ENCODE measurements at regions not wholly inside any gene's neighbourhood (a gene's known extent, or its start where the extent isn't known, plus 50 kb on each side); places are given as distances from the start of the nearest gene placed in this dataset.

- TF ChIP-seq NONO (IDR thresholded peaks at IDR 0.05) (no peak), NONO (CRISPR knock-in tag; conservative IDR thresholded peaks at IDR 0.05) (0 out of 2 replicates have a peak, but pooled peaks have one; percentile 20), ZNF280D (CRISPR knock-in tag; IDR thresholded peaks at IDR 0.05) (peak; percentile 89), ZC3H13 (CRISPR knock-in tag; IDR thresholded peaks at IDR 0.05) (no peak), ISL2 (CRISPR knock-in tag; IDR thresholded peaks at IDR 0.05) (peak; percentile 96), GPN1 (CRISPR knock-in tag; IDR thresholded peaks at IDR 0.05; ENCODE audit: borderline replicate concordance) (no peak), MTERF4 (CRISPR knock-in tag; IDR thresholded peaks at IDR 0.05) (0 out of 2 replicates have a peak, but pooled peaks have one; percentile 31), SRF (IDR thresholded peaks at IDR 0.05; ENCODE audit: low read depth, low read length) (no peak), SAP130 (CRISPR knock-in tag; IDR thresholded peaks at IDR 0.05; ENCODE audit: low read depth) (peak; percentile 74), ZGPAT (CRISPR knock-in tag; IDR thresholded peaks at IDR 0.05) (peak; percentile 92), HNF4G (IDR thresholded peaks at IDR 0.05; ENCODE audit: borderline replicate concordance, low read depth, low read length) (peak; percentile 86; the same call in 1 of the 2 replicates), HNF4G (CRISPR knock-in tag; IDR thresholded peaks at IDR 0.05; ENCODE audit: borderline replicate concordance, low read depth) (peak; percentile 91; the same call in 1 of the 2 replicates), ZFP91 (CRISPR knock-in tag; IDR thresholded peaks at IDR 0.05; ENCODE audit: borderline replicate concordance) (peak; percentile 37; the same call in 1 of the 2 replicates), MIXL1 (CRISPR knock-in tag; IDR thresholded peaks at IDR 0.05) (0 out of 2 replicates have a peak, but pooled peaks have one; percentile 52), HIC2 (CRISPR knock-in tag; IDR thresholded peaks at IDR 0.05; ENCODE audit: low read depth) (no peak), ZNF83 (CRISPR knock-in tag; IDR thresholded peaks at IDR 0.05; ENCODE audit: borderline replicate concordance) (no peak), RFX5 (IDR thresholded peaks at IDR 0.05; ENCODE audit: low read depth, low read length) (no peak), TCF12 (IDR thresholded peaks at IDR 0.05) (no peak), TCF12 (CRISPR knock-in tag; IDR thresholded peaks at IDR 0.05) (no peak), ZNF431 (CRISPR knock-in tag; IDR thresholded peaks at IDR 0.05; ENCODE audit: borderline replicate concordance, low read depth) (no peak; the same call in 1 of the 2 replicates)
These were observed 293.5 kb downstream of the UTRN start (continued) for GRCh38 chr6:144578385-144579350.

Data from HepG2 (cell line).